K562 (cell line): ENCODE measurements at regions not wholly inside any gene's neighbourhood (a gene's known extent, or its start where the extent isn't known, plus 50 kb on each side); places are given as distances from the start of the nearest gene placed in this dataset.

Source experiments
- ELF4 ChIP-seq: fragments of 450-650 bp; formaldehyde crosslinking; IDR thresholded peaks from 2 replicates; pipeline ENCODE4 v1.4.0; 2022; ENCODE audit warnings: missing genetic modification characterization
- RAD21 ChIP-seq, 2 experiments: fragments of 250-450 bp in 1 of 2; fragments of 450-650 bp in 1 of 2; sonication (Bioruptor Pico) in 1 of 2; formaldehyde crosslinking in 1 of 2; IDR thresholded peaks in 1 of 2; conservative IDR thresholded peaks in 1 of 2; 2 replicates each; pipeline versions ENCODE4 v1.4.0 to v1.8.0; 2020 to 2022; ENCODE audit warnings: mild to moderate bottlenecking in 2 of 2, moderate library complexity in 1 of 2
- USF2 ChIP-seq: sonication (generic); formaldehyde crosslinking; IDR thresholded peaks from 2 replicates; pipeline ENCODE4 v1.5.0; 2020; ENCODE audit warnings: missing genetic modification reagents

- no peak for TF ChIP-seq USF2 (CRISPR knock-in tag)
- no peak for TF ChIP-seq RAD21 (CRISPR knock-in tag; conservative IDR thresholded peaks at IDR 0.05 in 1 of 2, IDR thresholded peaks at IDR 0.05 in 1 of 2)
- no peak for TF ChIP-seq ELF4 (CRISPR knock-in tag)
Measured at GRCh38 chr13:64362564-64362963, 2867.6 kb downstream of the PCDH9 start.
